ENCODE measurements at regions not wholly inside any gene's neighbourhood (a gene's known extent, or its start where the extent isn't known, plus 50 kb on each side); places are given as distances from the start of the nearest gene placed in this dataset.

DNA sequence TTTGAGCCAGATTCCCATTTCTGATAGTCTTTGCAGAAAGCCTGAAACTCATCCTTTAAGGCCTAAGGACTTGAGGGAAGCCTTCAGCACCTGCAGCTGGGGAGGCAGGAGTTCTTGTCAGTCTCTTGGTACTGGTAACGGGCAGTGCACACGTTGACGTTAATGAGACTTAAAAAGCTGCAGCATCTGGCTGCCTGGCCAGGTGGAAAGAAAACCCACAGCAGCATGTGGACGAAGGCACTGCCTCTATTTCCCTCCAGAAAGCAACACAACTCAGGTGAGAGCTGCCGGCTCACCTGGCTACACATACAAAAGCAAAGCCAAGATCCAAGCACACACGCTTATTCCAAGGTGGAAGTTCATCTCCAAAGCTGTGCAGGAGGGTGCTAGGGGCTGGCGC is 178.8 kb downstream of the ANAPC1 start:
- DNase-seq = no peak

DNA sequence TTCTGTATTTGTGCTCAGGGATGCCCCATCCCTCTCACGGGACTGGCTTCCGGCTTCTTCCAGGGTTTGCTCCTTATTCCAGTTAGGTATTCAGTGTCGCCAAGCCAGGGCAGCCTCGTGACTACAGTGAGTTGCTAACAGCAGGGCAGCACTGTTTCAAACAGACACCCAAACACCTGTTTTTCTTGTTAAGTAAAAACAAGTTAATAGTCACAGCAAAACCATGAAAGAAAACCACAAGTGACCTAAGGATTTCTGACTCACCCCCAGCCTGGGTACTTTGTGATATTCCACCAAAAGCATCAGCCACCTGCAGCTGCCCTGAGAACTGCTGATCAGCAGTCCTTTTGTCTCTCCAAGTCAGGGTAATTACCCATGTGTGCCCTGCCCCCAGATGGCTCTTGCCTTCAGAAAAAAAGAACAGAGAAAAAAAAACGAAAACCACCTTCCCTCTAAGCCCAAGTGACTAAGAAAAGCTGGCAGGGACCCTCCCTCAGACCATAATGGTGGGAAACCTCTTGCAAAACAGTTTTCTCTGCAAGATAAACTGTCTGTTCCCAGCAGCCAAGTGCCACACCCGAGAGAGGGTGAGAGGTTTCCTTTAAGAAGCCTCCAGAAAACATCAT is 178.2 kb downstream of the ANAPC1 start:
- DNase-seq = peak; percentile 93

DNA sequence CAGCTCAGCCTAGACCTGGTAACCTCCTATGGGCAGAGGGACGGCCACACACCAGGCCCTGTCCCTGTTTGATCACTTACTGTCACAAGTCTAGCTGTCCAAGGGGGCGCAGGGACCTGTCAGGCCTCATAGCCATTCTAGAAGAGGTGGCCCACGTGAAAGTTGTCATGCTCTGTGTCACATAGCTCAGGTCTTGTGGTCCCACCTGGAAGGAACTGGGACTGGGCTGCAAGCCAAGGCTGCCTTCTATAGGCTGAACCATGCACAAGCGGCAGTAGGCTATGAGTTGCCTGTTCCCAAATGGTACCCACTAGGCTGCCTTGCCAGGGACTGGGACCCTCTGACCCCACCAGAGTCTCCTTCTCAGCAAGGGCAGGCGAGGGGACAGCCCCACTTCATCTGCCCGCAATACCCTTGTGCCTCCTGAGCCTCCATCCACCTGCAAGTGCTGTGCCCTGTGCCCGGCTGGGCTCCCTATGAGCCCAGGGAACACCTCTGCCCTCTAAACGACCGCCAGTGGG is 177.5 kb downstream of the ANAPC1 start:
- DNase-seq = peak; percentile 20

DNA sequence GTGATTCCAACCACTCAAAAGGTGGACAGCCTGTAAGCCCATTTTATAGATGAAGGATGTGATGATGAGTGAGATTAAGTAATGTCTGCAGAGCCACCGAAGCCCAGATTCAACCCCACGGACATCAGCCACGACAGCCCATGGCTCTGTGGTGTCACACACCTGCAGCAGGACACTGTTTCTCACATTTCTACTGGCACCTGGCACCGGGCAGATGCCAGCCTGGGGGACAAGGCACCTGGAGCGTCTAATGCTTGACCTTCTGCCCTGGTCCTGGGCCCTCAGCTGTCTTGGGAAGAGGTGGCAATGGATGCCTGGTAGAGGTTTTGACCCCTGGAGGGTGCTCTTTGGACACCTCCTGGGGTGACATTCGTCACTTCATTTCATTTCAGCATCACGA is 176.3 kb downstream of the ANAPC1 start:
- no peak for DNase-seq

DNA sequence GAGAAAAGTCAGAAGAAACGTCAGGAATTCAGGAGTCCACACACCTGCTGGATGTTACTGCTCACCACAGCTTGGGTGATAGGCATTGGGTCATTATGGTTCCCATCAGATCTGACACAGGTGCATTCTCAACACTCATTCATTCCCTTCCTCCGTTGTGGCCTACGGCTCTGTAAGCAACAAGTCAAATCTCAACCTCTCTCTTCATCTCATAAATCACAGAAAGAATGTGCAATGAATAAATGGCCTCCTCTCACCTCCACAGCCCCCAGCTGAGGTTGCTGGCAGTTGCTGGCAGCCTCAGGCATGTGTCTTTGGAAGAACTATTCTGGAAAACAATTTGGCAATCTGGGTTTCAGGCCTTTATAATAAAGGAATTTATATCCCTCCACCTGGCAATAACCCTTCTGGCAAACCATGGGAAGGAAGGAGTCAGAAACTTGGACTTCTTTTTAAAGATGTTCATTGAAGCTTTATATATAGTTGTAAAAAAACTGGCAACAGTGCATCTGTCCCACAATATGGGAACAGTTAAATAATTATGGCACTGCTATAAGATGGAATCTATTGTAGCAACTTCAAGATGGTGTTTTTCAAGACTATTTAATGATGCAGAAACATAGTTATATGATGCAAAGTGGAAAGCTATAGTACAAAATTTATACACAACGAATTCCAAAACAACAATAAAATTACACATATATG is 175.4 kb downstream of the ANAPC1 start:
- peak; percentile 64 for DNase-seq

DNA sequence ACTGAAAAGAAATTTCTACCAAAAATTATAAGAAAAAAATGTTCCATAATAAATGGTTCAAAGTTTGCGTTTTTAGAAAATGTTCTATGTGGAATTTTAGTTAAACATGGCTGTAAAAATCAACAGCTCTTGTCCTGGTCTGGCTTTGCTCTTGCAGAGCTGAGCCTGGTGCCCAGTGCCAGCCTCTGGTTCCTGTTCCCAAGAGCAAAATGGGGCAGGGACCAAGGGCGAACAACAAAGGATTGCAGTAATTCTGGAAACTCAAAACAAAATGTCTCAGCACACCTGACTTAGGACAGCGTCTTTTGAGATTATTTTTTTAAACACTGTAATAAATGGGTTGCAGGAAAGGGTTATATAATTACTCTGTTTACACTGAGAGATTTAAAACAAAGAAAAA is 174.7 kb downstream of the ANAPC1 start:
- DNase-seq = no peak

DNA sequence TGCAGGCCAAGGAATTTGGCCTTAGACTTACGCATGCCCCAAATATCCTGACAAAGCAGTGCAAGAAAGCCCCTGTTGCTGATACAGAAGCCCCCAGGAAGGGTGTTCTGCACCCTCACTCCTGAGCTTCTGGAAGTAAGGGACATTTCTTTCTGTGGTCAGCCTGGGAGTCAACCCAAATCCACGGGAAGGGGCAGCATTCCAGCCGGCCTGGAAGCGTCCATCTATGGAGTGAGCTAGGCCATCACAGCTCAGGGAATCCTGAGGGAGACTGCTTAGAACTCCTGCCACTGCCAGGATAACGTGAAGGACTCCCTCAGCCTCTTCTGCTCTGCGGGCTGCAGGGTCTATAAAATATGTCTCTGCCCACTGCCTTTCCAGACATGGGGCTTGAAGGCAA is 173.9 kb downstream of the ANAPC1 start:
- DNase-seq = no peak

DNA sequence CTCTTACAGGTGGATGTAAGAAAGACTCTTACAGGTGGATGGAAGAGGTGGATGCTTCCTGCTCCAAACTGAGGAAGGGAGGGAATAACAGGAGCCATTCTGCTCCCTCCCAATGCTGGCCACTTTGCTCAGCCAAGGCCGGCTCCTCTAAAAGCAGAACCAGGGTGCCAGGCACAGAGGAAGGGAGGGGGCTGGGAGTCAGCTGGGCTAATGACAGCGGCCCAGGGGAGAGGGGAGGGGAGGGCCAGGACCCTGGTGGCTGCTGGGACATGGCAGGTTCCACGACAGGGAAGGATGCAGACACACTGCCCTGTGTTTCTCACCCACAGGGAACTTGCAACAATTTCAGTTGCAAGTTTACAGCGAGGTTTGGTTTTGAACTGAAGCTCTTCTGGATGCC is 173.4 kb downstream of the ANAPC1 start:
- DNase-seq = no peak

DNA sequence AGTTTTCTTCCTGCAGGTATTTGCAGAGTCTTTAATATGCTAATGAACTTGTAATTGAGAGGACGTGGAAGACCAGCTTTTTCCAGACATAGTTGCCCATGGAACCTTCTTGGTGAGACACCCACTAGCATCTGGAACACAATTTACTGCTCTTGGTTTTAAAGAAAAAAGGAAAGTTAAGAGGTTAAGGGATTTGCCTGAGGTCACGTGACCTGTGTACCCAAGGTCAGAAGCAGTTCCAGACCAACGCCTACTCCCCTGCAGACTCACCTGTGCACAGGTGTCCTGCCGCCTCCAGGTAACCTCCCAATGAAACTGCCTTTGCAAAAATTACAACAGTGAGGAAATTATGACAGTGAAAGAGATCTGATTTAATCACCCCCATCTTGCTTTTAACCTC is 172.7 kb downstream of the ANAPC1 start:
- DNase-seq = no peak

DNA sequence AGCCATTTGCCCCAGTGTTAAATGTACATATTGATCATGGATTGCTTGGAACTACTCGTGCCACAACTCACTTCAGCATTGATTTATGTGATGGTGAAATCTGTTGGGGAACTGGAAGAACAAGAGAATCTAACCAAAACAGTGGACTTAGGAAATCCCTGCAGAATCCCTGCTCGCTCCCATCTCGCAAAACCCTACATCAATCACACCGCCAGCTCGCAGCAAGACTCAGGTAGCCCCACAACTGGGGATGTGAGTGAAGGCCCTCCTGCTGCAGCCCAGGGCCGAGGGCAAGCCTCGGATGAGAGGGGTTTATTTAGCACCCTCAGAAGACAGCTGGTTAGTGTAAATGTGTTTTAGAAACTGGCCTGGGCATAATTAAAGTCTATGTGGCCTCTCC is 171.6 kb downstream of the ANAPC1 start:
- no peak for DNase-seq

DNA sequence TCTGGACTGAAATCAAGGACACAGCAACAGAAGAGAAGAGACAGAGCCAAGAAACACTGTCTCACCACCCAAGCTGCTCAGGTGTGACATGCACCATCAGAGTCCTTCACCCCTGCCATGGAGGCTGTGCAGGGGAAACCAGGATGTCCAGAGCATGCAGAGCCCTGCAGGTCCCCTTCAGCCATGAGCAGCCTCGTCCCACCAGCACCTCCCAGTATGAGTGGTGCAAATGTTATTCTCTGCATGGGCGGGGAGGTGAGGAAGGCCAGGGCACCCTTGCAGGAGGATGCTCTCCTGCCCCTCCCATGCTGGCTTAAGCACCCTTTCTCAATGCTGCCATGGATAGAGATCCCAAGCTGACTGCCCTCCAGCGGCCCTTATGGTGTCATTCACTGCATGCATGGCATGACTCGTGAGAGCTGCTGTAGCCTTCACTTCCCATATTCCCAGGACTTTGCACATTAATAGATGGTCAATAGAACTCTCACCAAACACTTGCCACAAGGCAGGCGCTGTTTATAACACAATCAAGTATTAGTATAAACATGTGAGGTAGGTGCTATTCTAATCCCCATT is 171.0 kb downstream of the ANAPC1 start:
- no peak for DNase-seq

DNA sequence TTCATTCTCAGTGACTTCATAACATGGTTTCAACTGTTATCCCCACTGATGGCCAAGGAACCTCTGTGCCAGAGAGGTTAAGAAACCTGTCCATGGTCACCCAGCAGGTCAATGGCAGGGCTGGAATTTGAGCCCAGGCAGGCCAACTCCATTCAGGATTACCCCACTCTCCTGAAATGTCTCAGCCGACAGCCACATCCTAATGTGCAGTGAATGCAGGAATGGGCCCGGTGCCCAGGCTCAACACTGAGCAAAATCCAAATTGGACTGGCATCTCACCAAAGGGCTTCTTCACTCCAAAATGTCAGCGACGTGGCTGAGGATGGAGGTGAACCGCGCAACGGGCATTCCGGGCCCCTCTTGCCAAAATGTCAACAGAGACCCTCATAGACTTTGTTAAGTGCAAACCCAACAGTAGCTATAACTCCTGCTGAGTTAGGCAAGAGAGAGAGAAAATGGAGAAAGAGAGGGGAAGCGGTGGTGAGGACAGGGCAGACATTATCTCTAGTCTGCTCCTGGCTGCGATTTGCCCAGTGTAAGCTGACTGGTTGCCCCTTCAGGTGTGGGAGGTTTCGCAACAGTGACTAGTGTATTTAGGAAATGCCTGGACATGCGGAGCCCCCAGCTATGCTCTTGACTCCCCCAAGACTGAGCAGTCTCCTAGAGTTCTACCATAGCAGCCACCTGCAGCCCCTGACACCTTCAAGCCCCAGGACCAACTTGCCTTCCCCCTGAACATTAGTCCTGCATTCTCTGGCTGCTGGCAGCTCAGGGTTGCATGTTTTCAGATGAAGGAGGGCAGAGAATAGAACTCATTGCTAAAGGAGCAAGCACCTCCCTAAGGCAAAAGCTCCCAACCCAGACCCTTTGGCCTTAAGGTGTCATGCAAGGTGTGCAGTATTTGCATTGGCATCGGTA is 167.7 kb downstream of the ANAPC1 start:
- DNase-seq = no peak

DNA sequence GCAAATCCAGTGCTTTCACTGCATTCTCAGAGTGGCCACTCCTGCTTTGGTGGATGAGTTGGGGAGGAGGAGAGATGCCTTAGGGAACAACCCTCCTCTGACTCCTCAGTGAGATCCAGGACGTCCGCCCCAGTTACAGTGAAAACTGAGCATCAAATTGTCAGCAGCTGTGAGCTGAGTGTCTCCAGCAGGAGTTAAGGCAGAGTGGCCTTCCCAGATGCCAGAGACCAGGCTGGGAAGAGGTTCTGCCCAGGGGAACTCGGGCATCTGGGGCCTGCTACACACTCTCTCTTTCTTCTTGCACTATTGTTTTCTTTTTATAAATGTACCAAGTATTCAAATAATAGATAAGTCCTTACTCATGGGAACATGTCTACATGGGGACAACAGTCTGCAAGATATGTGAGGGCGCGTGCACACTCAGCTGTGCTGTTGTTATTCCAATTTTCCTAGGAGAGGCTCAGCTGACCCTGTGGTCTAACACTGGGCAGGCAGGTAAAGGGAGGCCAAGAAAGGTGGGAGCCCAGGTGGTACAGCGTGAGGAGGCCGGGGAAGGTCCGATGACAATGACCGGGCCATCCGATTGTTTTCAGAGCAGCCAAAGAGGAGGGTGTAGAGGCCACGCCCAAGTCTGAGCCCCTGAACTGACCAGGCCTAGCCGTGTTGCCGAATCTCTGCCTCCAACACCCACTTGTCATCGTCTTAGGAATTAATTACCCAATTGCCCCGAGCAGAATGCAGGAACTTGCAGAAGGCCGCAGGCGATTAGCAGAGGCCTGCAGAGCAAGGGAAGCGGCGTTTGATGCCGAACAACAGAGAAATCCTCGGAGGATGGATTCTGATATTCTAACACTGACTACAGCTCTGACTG is 166.9 kb downstream of the ANAPC1 start:
- DNase-seq = no peak

Data from activated CD4-positive, alpha-beta T cell treated with anti-CD3 and anti-CD28 coated beads, Interleukin-10, Interleukin-2, amounts not matched to agents 100 ng/mL and 50 ng/mL, durations not matched to agents 16 hours and 8 hours (primary cell).